CD4-positive, alpha-beta T cell treated with Interferon alpha-2 for 1 hour (primary cell): ENCODE measurements at regions not wholly inside any gene's neighbourhood (a gene's known extent, or its start where the extent isn't known, plus 50 kb on each side); places are given as distances from the start of the nearest gene placed in this dataset.
"Not testable (repeated sequence)": the region's sequence is repeated elsewhere in the genome, so short reads cannot be mapped to it uniquely, and the experiment has no call there.

Experiments used
- DNase-seq, 2 donors: peaks; one replicate each; pipeline ENCODE4 v3.0.0-alpha.2; 2020 to 2022

- no peak for DNase-seq
Observed at GRCh38 chr12:25615119-25615518, 62.0 kb upstream of the LMNTD1 start.

GRCh38 chr12:25616286-25616685 is 63.2 kb upstream of the LMNTD1 start:
- no peak for DNase-seq

GRCh38 chr12:25617991-25618390 is 64.9 kb upstream of the LMNTD1 start:
- no peak for DNase-seq

- no peak for DNase-seq
Observed at GRCh38 chr12:25623816-25624215, 70.7 kb upstream of the LMNTD1 start.

GRCh38 chr12:25625146-25625545 is 72.1 kb upstream of the LMNTD1 start:
- no peak for DNase-seq

- no peak for DNase-seq
Observed at GRCh38 chr12:25629341-25629740, 76.3 kb upstream of the LMNTD1 start.

GRCh38 chr12:25630735-25631515 is 77.8 kb upstream of the LMNTD1 start:
- DNase-seq: not testable (repeated sequence)

- DNase-seq: not testable (repeated sequence)
Observed at GRCh38 chr12:25633149-25633548, 80.1 kb upstream of the LMNTD1 start.

GRCh38 chr12:25637752-25638151 is 84.7 kb upstream of the LMNTD1 start:
- no peak for DNase-seq

- DNase-seq: no peak
Observed at GRCh38 chr12:25639406-25639805, 86.3 kb upstream of the LMNTD1 start.

GRCh38 chr12:25644979-25645378 is 91.9 kb upstream of the LMNTD1 start:
- no peak for DNase-seq

- no peak for DNase-seq
Observed at GRCh38 chr12:25645427-25645826, 92.3 kb upstream of the LMNTD1 start.

- no peak for DNase-seq
Observed at GRCh38 chr12:25651931-25652330, 98.8 kb upstream of the LMNTD1 start.

GRCh38 chr12:25652371-25652770 is 99.3 kb upstream of the LMNTD1 start:
- no peak for DNase-seq

GRCh38 chr12:25653487-25654175 is 100.5 kb upstream of the LMNTD1 start:
- no peak for DNase-seq

- DNase-seq: no peak
Observed at GRCh38 chr12:25655702-25656101, 102.6 kb upstream of the LMNTD1 start.

GRCh38 chr12:25659621-25660020 is 106.5 kb upstream of the LMNTD1 start:
- no peak for DNase-seq

- no peak for DNase-seq
Observed at GRCh38 chr12:25670076-25671055, 117.3 kb upstream of the LMNTD1 start.

GRCh38 chr12:25675808-25676207 is 122.7 kb upstream of the LMNTD1 start:
- DNase-seq: no peak

- no peak for DNase-seq
Observed at GRCh38 chr12:25677232-25677937, 124.3 kb upstream of the LMNTD1 start.

- no peak for DNase-seq
Observed at GRCh38 chr12:25681580-25681979, 128.5 kb upstream of the LMNTD1 start.

- no peak for DNase-seq
Observed at GRCh38 chr12:25682421-25682820, 129.3 kb upstream of the LMNTD1 start.

GRCh38 chr12:25684070-25684469 is 131.0 kb upstream of the LMNTD1 start:
- DNase-seq: no peak
